Caco-2 (cell line): ENCODE measurements at regions not wholly inside any gene's neighbourhood (a gene's known extent, or its start where the extent isn't known, plus 50 kb on each side); places are given as distances from the start of the nearest gene placed in this dataset.

Source experiments
- BruUV-seq: library from RNA; stranded (reverse); fragments of 400-500 nt; replicated peaks from 2 replicates; lab custom pipeline; 2021; lab: Mats Ljungman, UMichigan
- CTCF ChIA-PET: fragments of 300-600 bp; sonication (Branson Sonifier 250); formaldehyde crosslinking; loops from one replicate; lab custom pipeline; 2022; ENCODE audit warnings: antibody characterized with exemption; lab: Charles Lee
- POLR2A ChIA-PET: fragments of 300-600 bp; sonication (Branson Sonifier 250); formaldehyde crosslinking; loops from one replicate; lab custom pipeline; 2022; ENCODE audit warnings: antibody characterized with exemption; lab: Charles Lee
- DNase-seq, 2 experiments: peaks; one replicate each; pipeline versions ENCODE4 v3.0.0 to v3.0.0-alpha.2; 2020 to 2022
- H3K27me3 ChIP-seq: replicated peaks from 2 replicates; pipeline ENCODE4 v1.6.0; 2011; ENCODE audit warnings: low read length; ENCODE audit not compliant: control insufficient read depth, insufficient read depth
- H3K36me3 ChIP-seq: 2 replicates; pipeline ENCODE4 v1.5.1; 2011; ENCODE audit warnings: low read length; ENCODE audit not compliant: control insufficient read depth, insufficient read depth
- H3K4me1 ChIP-seq: fragments of 250-450 bp; sonication (Bioruptor Pico); 2 replicates; pipeline ENCODE4 v1.5.1; 2020; ENCODE audit warnings: mild to moderate bottlenecking
- H3K4me3 ChIP-seq: 2 replicates; pipeline ENCODE4 v1.5.1; 2011; ENCODE audit warnings: low read depth, mild to moderate bottlenecking, control low read depth, low read length
- H3K9me3 ChIP-seq: fragments of 250-450 bp; sonication (Bioruptor Pico); 2 replicates; pipeline ENCODE4 v1.5.1; 2020; ENCODE audit warnings: mild to moderate bottlenecking, moderate library complexity
- H3K27ac Mint-ChIP-seq: one replicate; pipeline ENCODE4 v1.8.0; 2022; ENCODE audit warnings: mixed read lengths; ENCODE audit not compliant: unreplicated experiment
- H3K27me3 Mint-ChIP-seq: one replicate; pipeline ENCODE4 v1.8.0; 2022; ENCODE audit warnings: mixed read lengths; ENCODE audit not compliant: insufficient read depth, unreplicated experiment
- H3K36me3 Mint-ChIP-seq: one replicate; pipeline ENCODE4 v1.8.0; 2022; ENCODE audit warnings: mild to moderate bottlenecking, mixed read lengths; ENCODE audit not compliant: insufficient read depth, unreplicated experiment
- H3K4me1 Mint-ChIP-seq: one replicate; pipeline ENCODE4 v1.8.0; 2022; ENCODE audit warnings: low read depth, mixed read lengths; ENCODE audit not compliant: unreplicated experiment
- H3K4me3 Mint-ChIP-seq: one replicate; pipeline ENCODE4 v1.8.0; 2022; ENCODE audit warnings: mild to moderate bottlenecking, moderate library complexity, mixed read lengths; ENCODE audit not compliant: unreplicated experiment
- H3K9me3 Mint-ChIP-seq: one replicate; pipeline ENCODE4 v1.8.0; 2022; ENCODE audit warnings: mixed read lengths; ENCODE audit not compliant: unreplicated experiment
- CTCF ChIP-seq, 2 experiments: fragments of 200-600 bp in 1 of 2; IDR thresholded peaks; 1 replicate in 1 of 2; 2 replicates in 1 of 2; pipeline versions ENCODE4 v1.5.1 to v1.8.0; 2011 to 2022; ENCODE audit warnings: antibody characterized with exemption in 1 of 2, control low read depth in 1 of 2, inconsistent platforms in 1 of 2, low read depth in 1 of 2, low read length in 1 of 2, mild to moderate bottlenecking in 1 of 2, moderate library complexity in 1 of 2; ENCODE audit not compliant: insufficient read depth in 1 of 2, severe bottlenecking in 1 of 2, unreplicated experiment in 1 of 2
- intact Hi-C: fragments of 100-400 bp; cut with micrococcal nuclease; formaldehyde crosslinking; loops from one replicate; pipeline ENCODE4 v1.10.0; 2022; ENCODE audit not compliant: unreplicated experiment

- H3K36me3 ChIP-seq: no peaks in the 10 kb centered on the region; the same call in 1 of the 2 replicates
- Mint-ChIP-seq H3K4me3 (no peak overlapping the region), H3K36me3 (peaks cover 12% of the 10 kb centered on the region), H3K9me3 (peaks cover 28% of the 10 kb centered on the region), H3K27me3 (no peaks in the 10 kb centered on the region), H3K27ac (no peak overlapping the region), H3K4me1 (peaks cover 12% of the 10 kb centered on the region)
- H3K4me1 ChIP-seq: no peaks in the 10 kb centered on the region; the same call in 1 of the 2 replicates
- H3K4me3 ChIP-seq: no peak overlapping the region
- ChIA-PET POLR2A (no interaction called here), CTCF (no interaction called here)
- DNase-seq: no peak
- intact Hi-C loops: no loop called here
- no peaks in the 10 kb centered on the region for H3K27me3 ChIP-seq
- H3K9me3 ChIP-seq: peaks cover 21% of the 10 kb centered on the region
- BruUV-seq: no TSS peak
- no peak for TF ChIP-seq CTCF (IDR thresholded peaks at IDR 0.05; ENCODE audit: insufficient read depth in 1 of 2, low read depth in 1 of 2, low read length in 1 of 2, severe bottlenecking in 1 of 2, unreplicated experiment in 1 of 2)
Observed at GRCh38 chr2:43117521-43118143, 108.8 kb downstream of the ZFP36L2 start.

- POLR2A ChIA-PET: no interaction called here
- H3K27me3 Mint-ChIP-seq: no peaks in the 10 kb centered on the region
Observed at GRCh38 chr2:43116988-43117387, 109.4 kb downstream of the ZFP36L2 start.

GRCh38 chr2:43115881-43116280, 110.5 kb downstream of the ZFP36L2 start:
- H3K27me3 ChIP-seq: no peaks in the 10 kb centered on the region; the same call in 1 of the 2 replicates
- H3K9me3 Mint-ChIP-seq: peaks cover 28% of the 10 kb centered on the region
- TF ChIP-seq CTCF (IDR thresholded peaks at IDR 0.05; ENCODE audit: insufficient read depth in 1 of 2, low read depth in 1 of 2, low read length in 1 of 2, severe bottlenecking in 1 of 2, unreplicated experiment in 1 of 2): no peak
- H3K27ac Mint-ChIP-seq: no peak overlapping the region
- H3K27me3 Mint-ChIP-seq: no peaks in the 10 kb centered on the region
- H3K4me3 ChIP-seq: no peak overlapping the region
- BruUV-seq: no TSS peak
- peaks cover 12% of the 10 kb centered on the region for H3K4me1 Mint-ChIP-seq
- intact Hi-C loops: no loop called here
- CTCF ChIA-PET: no interaction called here
- H3K36me3 Mint-ChIP-seq: peaks cover 5% of the 10 kb centered on the region
- peaks cover 21% of the 10 kb centered on the region for H3K9me3 ChIP-seq
- peaks cover 9% of the 10 kb centered on the region; the same call in 1 of the 2 replicates for H3K4me1 ChIP-seq
- H3K36me3 ChIP-seq: no peaks in the 10 kb centered on the region; the same call in 1 of the 2 replicates
- no peak overlapping the region for H3K4me3 Mint-ChIP-seq
- DNase-seq: no peak
- POLR2A ChIA-PET: no interaction called here

More at GRCh38 chr2:43116988-43117387, 109.4 kb downstream of the ZFP36L2 start:
- peaks cover 12% of the 10 kb centered on the region for H3K4me1 Mint-ChIP-seq
- no peaks in the 10 kb centered on the region for H3K27me3 ChIP-seq
- peaks cover 5% of the 10 kb centered on the region for H3K36me3 Mint-ChIP-seq
- peaks cover 28% of the 10 kb centered on the region for H3K9me3 Mint-ChIP-seq
- no peak for DNase-seq
- no peak overlapping the region for H3K4me3 ChIP-seq
- H3K36me3 ChIP-seq: no peaks in the 10 kb centered on the region; the same call in 1 of the 2 replicates
- no TSS peak for BruUV-seq
- CTCF ChIA-PET: no interaction called here
- H3K9me3 ChIP-seq: peaks cover 21% of the 10 kb centered on the region
- TF ChIP-seq CTCF (IDR thresholded peaks at IDR 0.05; ENCODE audit: insufficient read depth in 1 of 2, low read depth in 1 of 2, low read length in 1 of 2, severe bottlenecking in 1 of 2, unreplicated experiment in 1 of 2): no peak
- no peaks in the 10 kb centered on the region; the same call in 1 of the 2 replicates for H3K4me1 ChIP-seq
- intact Hi-C loops: no loop called here
- no peak overlapping the region for H3K4me3 Mint-ChIP-seq
- no peak overlapping the region for H3K27ac Mint-ChIP-seq
